Gastrocnemius medialis (tissue), 4 donors: ENCODE measurements at regions not wholly inside any gene's neighbourhood (a gene's known extent, or its start where the extent isn't known, plus 50 kb on each side); places are given as distances from the start of the nearest gene placed in this dataset.

Experiments used
- ATAC-seq, 2 donors: fragments of 150-250 bp; one replicate each; pipeline ENCODE4 v1.9.1; 2016
- DNase-seq, 2 donors: peaks; one replicate each; pipeline ENCODE4 v3.0.0-alpha.2; 2019
- H3K27ac ChIP-seq, 4 donors: fragments of 200-600 bp; sonication (generic); 1 replicate in 1 of 4; 2 replicates in 3 of 4; pipeline ENCODE4 v1.5.1; 2016 to 2018; ENCODE audit warnings: mild to moderate bottlenecking in 2 of 4, moderate library complexity in 1 of 4
- H3K27me3 ChIP-seq, 3 donors: fragments of 200-600 bp; sonication (generic) in 2 of 3; 1 replicate in 1 of 3; 2 replicates in 2 of 3; pipeline versions ENCODE4 v1.5.1 to v1.6.0; 2016 to 2019; ENCODE audit warnings: mild to moderate bottlenecking in 1 of 3, moderate library complexity in 1 of 3
- H3K36me3 ChIP-seq, 2 donors: fragments of 200-600 bp; sonication (generic) in 1 of 2; one replicate each; pipeline ENCODE4 v1.5.1; 2017 to 2018
- H3K4me1 ChIP-seq, 2 donors: fragments of 200-600 bp; sonication (generic) in 1 of 2; one replicate each; pipeline ENCODE4 v1.5.1; 2016 to 2017; ENCODE audit warnings: mild to moderate bottlenecking in 2 of 2
- H3K4me3 ChIP-seq, 4 donors: fragments of 200-600 bp; sonication (generic) in 3 of 4; 1 replicate in 1 of 4; 2 replicates in 3 of 4; pipeline ENCODE4 v1.5.1; 2016 to 2019; ENCODE audit warnings: mild to moderate bottlenecking in 2 of 4
- H3K9me3 ChIP-seq, 3 donors: fragments of 200-600 bp; sonication (generic) in 2 of 3; 1 replicate in 1 of 3; 2 replicates in 2 of 3; pipeline ENCODE4 v1.5.1; 2016 to 2019
- POLR2A ChIP-seq, 2 donors: fragments of 450-650 bp; IDR thresholded peaks; one replicate each; pipeline ENCODE4 v1.6.1; 2017; ENCODE audit warnings: antibody characterized with exemption in 2 of 2, mild to moderate bottlenecking in 2 of 2, moderate library complexity in 2 of 2
- in situ Hi-C, 4 donors: fragments of 200-750 bp; cut with MboI; loops; one replicate each; pipeline versions ENCODE4 v1.15.0 to v1.8.0; 2017; ENCODE audit warnings: low sequenced_read_pairs in 4 of 4
- intact Hi-C: fragments of 100-400 bp; cut with DNase I; formaldehyde crosslinking; loops from one replicate; pipeline ENCODE4 v1.15.1; 2023; ENCODE audit warnings: low total_unique reads
- TF ChIP-seq, protein P1 (sequence below), 5 experiments: fragments of 450-650 bp in 3 of 5; fragments of 200-600 bp in 2 of 5; sonication (generic) in 2 of 5; IDR thresholded peaks in 4 of 5; conservative IDR thresholded peaks in 1 of 5; 1 replicate in 4 of 5; 2 replicates in 1 of 5; pipeline ENCODE4 v1.5.1; 2016 to 2019; ENCODE audit warnings: antibody characterized with exemption in 5 of 5, mild to moderate bottlenecking in 3 of 5, moderate library complexity in 3 of 5

DNA sequence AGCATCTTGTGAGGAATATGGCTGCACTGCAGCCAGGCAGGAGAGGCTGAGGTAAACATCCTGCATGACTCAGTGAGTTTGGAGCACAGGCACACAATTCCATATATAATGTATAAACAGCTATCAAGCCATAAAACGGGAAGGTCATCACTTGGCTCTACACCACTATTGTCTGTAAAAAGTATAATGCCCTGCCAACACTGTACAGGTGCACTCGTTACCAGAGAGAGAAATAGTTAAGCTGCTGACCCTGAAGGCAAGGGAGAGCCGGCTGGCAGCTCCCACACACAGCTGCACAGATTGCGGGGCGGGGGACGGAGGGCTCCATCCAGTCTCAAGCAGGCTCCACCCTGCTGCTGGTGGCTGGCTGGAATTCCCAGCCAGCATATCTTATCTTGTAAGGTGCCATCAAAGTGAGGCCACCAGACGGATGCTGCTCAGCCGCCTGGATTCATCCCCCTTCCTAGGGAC, 668.1 kb downstream of the SLITRK5 start:
- DNase-seq (no peak), ATAC-seq (no peak)
- in situ Hi-C loops = no loop called here
- Histone ChIP-seq H3K27me3 (no peaks in the 10 kb centered on the region), H3K27ac (no peak overlapping the region), H3K9me3 (no peaks in the 10 kb centered on the region), H3K4me1 (no peaks in the 10 kb centered on the region), H3K36me3 (no peaks in the 10 kb centered on the region), H3K4me3 (no peak overlapping the region)
- TF ChIP-seq POLR2A (IDR thresholded peaks at IDR 0.05) = no peak
- TF ChIP-seq, protein P1, sequence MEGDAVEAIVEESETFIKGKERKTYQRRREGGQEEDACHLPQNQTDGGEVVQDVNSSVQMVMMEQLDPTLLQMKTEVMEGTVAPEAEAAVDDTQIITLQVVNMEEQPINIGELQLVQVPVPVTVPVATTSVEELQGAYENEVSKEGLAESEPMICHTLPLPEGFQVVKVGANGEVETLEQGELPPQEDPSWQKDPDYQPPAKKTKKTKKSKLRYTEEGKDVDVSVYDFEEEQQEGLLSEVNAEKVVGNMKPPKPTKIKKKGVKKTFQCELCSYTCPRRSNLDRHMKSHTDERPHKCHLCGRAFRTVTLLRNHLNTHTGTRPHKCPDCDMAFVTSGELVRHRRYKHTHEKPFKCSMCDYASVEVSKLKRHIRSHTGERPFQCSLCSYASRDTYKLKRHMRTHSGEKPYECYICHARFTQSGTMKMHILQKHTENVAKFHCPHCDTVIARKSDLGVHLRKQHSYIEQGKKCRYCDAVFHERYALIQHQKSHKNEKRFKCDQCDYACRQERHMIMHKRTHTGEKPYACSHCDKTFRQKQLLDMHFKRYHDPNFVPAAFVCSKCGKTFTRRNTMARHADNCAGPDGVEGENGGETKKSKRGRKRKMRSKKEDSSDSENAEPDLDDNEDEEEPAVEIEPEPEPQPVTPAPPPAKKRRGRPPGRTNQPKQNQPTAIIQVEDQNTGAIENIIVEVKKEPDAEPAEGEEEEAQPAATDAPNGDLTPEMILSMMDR (IDR thresholded peaks at IDR 0.05 in 4 of 5, conservative IDR thresholded peaks at IDR 0.05 in 1 of 5) = no peak
- intact Hi-C loops = no loop called here

DNA sequence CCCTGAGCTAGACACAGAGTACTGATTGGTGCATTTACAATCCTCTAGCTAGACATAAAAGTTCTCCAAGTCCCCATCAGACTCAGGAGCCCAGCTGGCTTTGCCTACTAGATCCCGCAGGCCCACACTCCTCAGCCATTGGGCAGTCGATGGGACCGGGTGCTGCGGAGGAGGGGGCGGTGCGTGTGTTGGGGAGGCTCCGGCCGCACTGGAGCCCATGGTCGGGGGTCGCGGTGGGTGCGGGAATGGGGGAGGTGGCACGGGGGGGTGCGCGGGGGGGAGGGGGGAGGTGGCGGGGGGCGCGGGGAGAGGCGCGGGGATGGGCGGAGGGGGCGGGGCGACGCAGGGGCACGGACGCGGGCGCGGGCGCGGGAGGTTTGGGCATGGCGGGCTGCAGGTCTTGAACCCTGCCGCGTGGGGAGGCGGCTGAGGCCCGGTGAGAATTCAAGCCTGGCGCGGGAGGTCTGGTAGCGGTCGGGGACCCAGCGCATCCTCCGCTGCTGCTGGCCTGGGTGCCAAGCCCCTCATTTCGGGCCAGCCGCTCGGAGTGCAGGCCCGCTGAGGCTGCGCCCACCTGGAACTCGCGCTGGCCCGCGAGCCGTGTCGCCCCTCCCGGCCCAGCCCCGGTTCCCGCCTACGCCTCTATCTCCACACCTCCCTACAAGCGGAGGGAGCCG, 674.1 kb downstream of the SLITRK5 start:
- Histone ChIP-seq H3K4me1 (no peaks in the 10 kb centered on the region), H3K9me3 (no peaks in the 10 kb centered on the region), H3K27ac (no peak overlapping the region), H3K4me3 (no peak overlapping the region), H3K27me3 (no peaks in the 10 kb centered on the region), H3K36me3 (no peaks in the 10 kb centered on the region)
- in situ Hi-C loops (no loop called here), intact Hi-C loops (no loop called here)
- no peak for ATAC-seq
- DNase-seq = no peak
- TF ChIP-seq, protein P1 (IDR thresholded peaks at IDR 0.05 in 4 of 5, conservative IDR thresholded peaks at IDR 0.05 in 1 of 5) = no peak
- no peak for TF ChIP-seq POLR2A (IDR thresholded peaks at IDR 0.05)

- ATAC-seq (no peak), DNase-seq (no peak)
- Histone ChIP-seq H3K4me3 (no peak overlapping the region), H3K36me3 (no peaks in the 10 kb centered on the region), H3K9me3 (no peaks in the 10 kb centered on the region), H3K4me1 (no peaks in the 10 kb centered on the region), H3K27me3 (no peaks in the 10 kb centered on the region), H3K27ac (no peak overlapping the region)
- no peak for TF ChIP-seq POLR2A (IDR thresholded peaks at IDR 0.05)
- TF ChIP-seq, protein P1 (IDR thresholded peaks at IDR 0.05 in 4 of 5, conservative IDR thresholded peaks at IDR 0.05 in 1 of 5) = no peak
- in situ Hi-C loops (no loop called here), intact Hi-C loops (no loop called here)
Observed at GRCh38 chr13:88360761-88361160, 689.6 kb downstream of the SLITRK5 start.

- in situ Hi-C loops = no loop called here
- Histone ChIP-seq H3K4me1 (no peaks in the 10 kb centered on the region), H3K9me3 (no peaks in the 10 kb centered on the region), H3K27me3 (no peaks in the 10 kb centered on the region), H3K27ac (no peak overlapping the region), H3K4me3 (no peak overlapping the region), H3K36me3 (no peaks in the 10 kb centered on the region)
- no peak for TF ChIP-seq POLR2A (IDR thresholded peaks at IDR 0.05)
- TF ChIP-seq, protein P1 (IDR thresholded peaks at IDR 0.05 in 4 of 5, conservative IDR thresholded peaks at IDR 0.05 in 1 of 5) = no peak
- no peak for ATAC-seq
- intact Hi-C loops = no loop called here
- no peak for DNase-seq
Observed at GRCh38 chr13:88369866-88370265, 698.7 kb downstream of the SLITRK5 start.
